Panc1 (cell line): ENCODE measurements at regions not wholly inside any gene's neighbourhood (a gene's known extent, or its start where the extent isn't known, plus 50 kb on each side); places are given as distances from the start of the nearest gene placed in this dataset.

Experiments
- CTCF ChIP-seq: fragments of 450-650 bp; IDR thresholded peaks from 2 replicates; pipeline ENCODE4 v1.5.1; 2017; ENCODE audit warnings: mild to moderate bottlenecking
- TCF7L2 ChIP-seq: IDR thresholded peaks from 2 replicates; pipeline ENCODE4 v1.6.1; 2011; ENCODE audit warnings: mild to moderate bottlenecking, low read depth, low read length, inconsistent platforms

GRCh38 chr1:95375174-95375573, 141.2 kb downstream of the RWDD3 start:
- no peak for TF ChIP-seq CTCF
- no peak for TF ChIP-seq TCF7L2
